CMK (cell line): ENCODE measurements at regions not wholly inside any gene's neighbourhood (a gene's known extent, or its start where the extent isn't known, plus 50 kb on each side); places are given as distances from the start of the nearest gene placed in this dataset.
"Not testable (repeated sequence)": the region's sequence is repeated elsewhere in the genome, so short reads cannot be mapped to it uniquely, and the experiment has no call there.

Source experiments
- DNase-seq: peaks from one replicate; pipeline ENCODE4 v3.0.0-alpha.2; 2010; ENCODE audit warnings: low read depth

- DNase-seq, result no peak
Measured at GRCh38 chr4:127403471-127404084, 229.2 kb upstream of the INTU start.

GRCh38 chr4:127406187-127406586 lies 226.6 kb upstream of the INTU start:
- DNase-seq, result no peak

GRCh38 chr4:127407572-127407971 lies 225.2 kb upstream of the INTU start:
- not testable (repeated sequence) for DNase-seq

- no peak for DNase-seq
Measured at GRCh38 chr4:127410201-127410600, 222.6 kb upstream of the INTU start.

GRCh38 chr4:127410644-127411043 lies 222.1 kb upstream of the INTU start:
- no peak for DNase-seq

GRCh38 chr4:127414951-127415606 lies 217.7 kb upstream of the INTU start:
- DNase-seq, result no peak

- no peak for DNase-seq
Measured at GRCh38 chr4:127416115-127416514, 216.6 kb upstream of the INTU start.

GRCh38 chr4:127417885-127418535 lies 214.7 kb upstream of the INTU start:
- DNase-seq, result no peak

GRCh38 chr4:127419431-127419830 lies 213.3 kb upstream of the INTU start:
- no peak for DNase-seq

- DNase-seq, result no peak
Measured at GRCh38 chr4:127421437-127421836, 211.3 kb upstream of the INTU start.

- DNase-seq, result no peak
Measured at GRCh38 chr4:127425202-127425845, 207.4 kb upstream of the INTU start.

GRCh38 chr4:127425851-127426250 lies 206.9 kb upstream of the INTU start:
- DNase-seq, result no peak

- DNase-seq, result no peak
Measured at GRCh38 chr4:127441571-127441970, 191.2 kb upstream of the INTU start.

GRCh38 chr4:127445471-127445870 lies 187.3 kb upstream of the INTU start:
- no peak for DNase-seq

- DNase-seq, result no peak
Measured at GRCh38 chr4:127446427-127446885, 186.3 kb upstream of the INTU start.

GRCh38 chr4:127448986-127449385 lies 183.8 kb upstream of the INTU start:
- no peak for DNase-seq

GRCh38 chr4:127449449-127449848 lies 183.3 kb upstream of the INTU start:
- no peak for DNase-seq

- no peak for DNase-seq
Measured at GRCh38 chr4:127450276-127450675, 182.5 kb upstream of the INTU start.

- no peak for DNase-seq
Measured at GRCh38 chr4:127463883-127464282, 168.9 kb upstream of the INTU start.

GRCh38 chr4:127469542-127469941 lies 163.2 kb upstream of the INTU start:
- no peak for DNase-seq

- no peak for DNase-seq
Measured at GRCh38 chr4:127469959-127470809, 162.6 kb upstream of the INTU start.

- DNase-seq, result not testable (repeated sequence)
Measured at GRCh38 chr4:127478271-127478670, 154.5 kb upstream of the INTU start.
